HCT116 (cell line): ENCODE measurements at regions not wholly inside any gene's neighbourhood (a gene's known extent, or its start where the extent isn't known, plus 50 kb on each side); places are given as distances from the start of the nearest gene placed in this dataset.

ENCODE experiments used
- ATAC-seq: fragments of 200-7000 bp; cut with Tn5 transposase; 2 replicates; pipeline ENCODE4 v1.9.1; 2020; ENCODE audit warnings: mild to moderate bottlenecking, moderate library complexity
- BruUV-seq: library from RNA; stranded (reverse); fragments of 400-500 nt; replicated peaks from 2 replicates; lab custom pipeline; 2021; lab: Mats Ljungman, UMichigan
- CTCF ChIA-PET: fragments of 300-600 bp; sonication (Branson Sonifier 250); formaldehyde crosslinking; loops from one replicate; lab custom pipeline; 2021; ENCODE audit warnings: antibody characterized with exemption; lab: Charles Lee
- POLR2A ChIA-PET: fragments of 300-600, 350-600 bp; sonication (Branson Sonifier 250); formaldehyde crosslinking; loops from one replicate; lab custom pipeline; 2021; ENCODE audit warnings: antibody characterized with exemption; lab: Charles Lee
- RAD21 ChIA-PET, 2 experiments: fragments of 300-600 bp; sonication (Branson Sonifier 250); formaldehyde crosslinking; loops; one replicate each; lab custom pipeline; 2023; ENCODE audit warnings: low total read pairs in 2 of 2; ENCODE audit not compliant: uncharacterized antibody in 2 of 2, unreplicated experiment in 2 of 2, low non-redundant PET in 1 of 2; lab: Charles Lee
- DNase-seq: peaks from one replicate; pipeline ENCODE4 v3.0.0-alpha.2; 2010; ENCODE audit warnings: low read depth, low spot score
- H2AFZ ChIP-seq: fragments of 200-600 bp; shearing (Covaris generic), sonication (generic); 2 replicates; pipeline ENCODE4 v1.6.1; 2017; ENCODE audit warnings: low read depth, mixed run types, mixed read lengths, antibody characterized with exemption, low read length; ENCODE audit not compliant: poor library complexity, severe bottlenecking
- H3K27ac ChIP-seq: 2 replicates; pipeline ENCODE4 v1.5.1; 2012; ENCODE audit warnings: low read depth, low read length
- H3K27me3 ChIP-seq: fragments of 200-600 bp; sonication (generic); 2 replicates; pipeline ENCODE4 v1.6.1; 2016; ENCODE audit warnings: mixed run types, low read length, mixed read lengths; ENCODE audit not compliant: insufficient read depth
- H3K36me3 ChIP-seq, 2 experiments: fragments of 200-500 bp in 1 of 2; fragments of 200-600 bp in 1 of 2; sonication (Bioruptor generic) in 1 of 2; sonication (generic) in 1 of 2; 2 replicates each; pipeline versions ENCODE4 v1.5.1 to v1.6.1; 2014 to 2016; ENCODE audit warnings: low read length in 2 of 2, inconsistent platforms in 1 of 2, mixed read lengths in 1 of 2, mixed run types in 1 of 2; ENCODE audit not compliant: insufficient read depth in 2 of 2, control insufficient read depth in 1 of 2
- H3K4me1 ChIP-seq, 2 experiments: fragments of 200-600 bp in 1 of 2; sonication (generic) in 1 of 2; 2 replicates each; pipeline versions ENCODE4 v1.5.1 to v1.6.1; 2012 to 2017; ENCODE audit warnings: low read length in 2 of 2, inconsistent platforms in 1 of 2, mild to moderate bottlenecking in 1 of 2, mixed read lengths in 1 of 2, mixed run types in 1 of 2, moderate library complexity in 1 of 2; ENCODE audit not compliant: insufficient read depth in 2 of 2, control insufficient read depth in 1 of 2
- H3K4me2 ChIP-seq: fragments of 200-600 bp; sonication (generic); 2 replicates; pipeline ENCODE4 v1.6.1; 2017; ENCODE audit warnings: mixed run types, low read length, mixed read lengths
- H3K4me3 ChIP-seq, 2 experiments: fragments of 200-600 bp in 1 of 2; sonication (generic) in 1 of 2; replicated peaks in 1 of 2; 2 replicates each; pipeline ENCODE4 v1.5.1; 2011 to 2016; ENCODE audit warnings: low read length in 2 of 2, control low read depth in 1 of 2, low read depth in 1 of 2, mild to moderate bottlenecking in 1 of 2, mixed read lengths in 1 of 2, mixed run types in 1 of 2
- H3K79me2 ChIP-seq: fragments of 200-600 bp; sonication (generic); 2 replicates; pipeline ENCODE4 v1.6.1; 2017; ENCODE audit warnings: mild to moderate bottlenecking, mixed run types, low read length, moderate library complexity, mixed read lengths; ENCODE audit not compliant: insufficient read depth
- H3K9ac ChIP-seq: fragments of 200-600 bp; sonication (generic); 2 replicates; pipeline ENCODE4 v1.6.1; 2016; ENCODE audit warnings: low read length, mixed read lengths
- H3K9me2 ChIP-seq: fragments of 200-600 bp; sonication (generic), shearing (Covaris generic); 2 replicates; pipeline ENCODE4 v1.6.1; 2017; ENCODE audit warnings: mixed run types, mild to moderate bottlenecking, moderate library complexity; ENCODE audit not compliant: insufficient read depth
- H3K9me3 ChIP-seq, 2 experiments: fragments of 200-500 bp in 1 of 2; fragments of 200-600 bp in 1 of 2; sonication (Bioruptor generic) in 1 of 2; sonication (generic) in 1 of 2; 2 replicates each; pipeline ENCODE4 v1.6.1; 2014 to 2017; ENCODE audit warnings: low read length in 2 of 2, mixed read lengths in 2 of 2, inconsistent platforms in 1 of 2, low read depth in 1 of 2, mild to moderate bottlenecking in 1 of 2, mixed run types in 1 of 2, moderate library complexity in 1 of 2; ENCODE audit not compliant: control insufficient read depth in 1 of 2, insufficient read depth in 1 of 2
- H4K20me1 ChIP-seq: fragments of 200-600 bp; sonication (generic), shearing (Covaris generic); 2 replicates; pipeline ENCODE4 v1.6.1; 2017; ENCODE audit warnings: mixed run types, mild to moderate bottlenecking, moderate library complexity; ENCODE audit not compliant: insufficient read depth
- ELF1 ChIP-seq: IDR thresholded peaks from 2 replicates; pipeline ENCODE4 v1.6.1; 2012; ENCODE audit warnings: low read depth, borderline replicate concordance
- EZH2 ChIP-seq: fragments of 200-600 bp; sonication (generic); IDR thresholded peaks from 2 replicates; pipeline ENCODE4 v1.6.1; 2017; ENCODE audit warnings: antibody characterized with exemption, mixed run types
- EZH2phosphoT487 ChIP-seq: fragments of 200-600 bp; IDR thresholded peaks from 2 replicates; pipeline ENCODE4 v1.6.1; 2018; ENCODE audit warnings: antibody characterized with exemption, borderline replicate concordance
- FOSL1 ChIP-seq: IDR thresholded peaks from 2 replicates; pipeline ENCODE4 v1.6.1; 2012; ENCODE audit warnings: low read depth
- JUND ChIP-seq: IDR thresholded peaks from 2 replicates; pipeline ENCODE4 v1.6.1; 2012
- MAX ChIP-seq: IDR thresholded peaks from 2 replicates; pipeline ENCODE4 v1.6.1; 2012
- POLR2A ChIP-seq: IDR thresholded peaks from 2 replicates; pipeline ENCODE4 v1.7.0; 2011; ENCODE audit warnings: borderline replicate concordance; ENCODE audit not compliant: insufficient read depth, insufficient read length; ENCODE audit errors: extremely low read depth
- POLR2AphosphoS5 ChIP-seq: IDR thresholded peaks from 2 replicates; pipeline ENCODE4 v1.6.1; 2011; ENCODE audit warnings: mild to moderate bottlenecking, low read depth, low read length, moderate library complexity
- RAD21 ChIP-seq: IDR thresholded peaks from 2 replicates; pipeline ENCODE4 v1.6.1; 2012; ENCODE audit warnings: low read depth, mild to moderate bottlenecking
- SIN3A ChIP-seq: IDR thresholded peaks from 2 replicates; pipeline ENCODE4 v1.6.1; 2012; ENCODE audit warnings: low read depth
- TCF7L2 ChIP-seq: IDR thresholded peaks from 2 replicates; pipeline ENCODE4 v1.7.0; 2011; ENCODE audit warnings: borderline replicate concordance, inconsistent platforms; ENCODE audit not compliant: insufficient read depth, insufficient read length; ENCODE audit errors: extremely low read depth
- YY1 ChIP-seq: IDR thresholded peaks from 2 replicates; pipeline ENCODE4 v1.6.1; 2011; ENCODE audit warnings: low read length, low read depth, moderate library complexity, mild to moderate bottlenecking; ENCODE audit not compliant: insufficient replicate concordance; ENCODE audit errors: extremely low read depth
- ZFX ChIP-seq: fragments of 450-650 bp; IDR thresholded peaks from 2 replicates; pipeline ENCODE4 v1.6.1; 2017
- ZNF274 ChIP-seq: fragments of 200-500 bp; sonication (Bioruptor generic); IDR thresholded peaks from 2 replicates; pipeline ENCODE4 v1.6.1; 2014; ENCODE audit warnings: mild to moderate bottlenecking, low read depth, low read length, inconsistent platforms
- intact Hi-C: fragments of 100-400 bp; cut with micrococcal nuclease; formaldehyde crosslinking; loops from 2 replicates; pipeline ENCODE4 v1.10.0; 2022
- TF ChIP-seq, protein P1 (sequence below), 3 experiments: fragments of 200-600 bp in 1 of 3; sonication (generic) in 1 of 3; IDR thresholded peaks in 2 of 3; conservative IDR thresholded peaks in 1 of 3; 2 replicates each; pipeline ENCODE4 v1.5.1; 2012 to 2017; ENCODE audit warnings: low read depth in 2 of 3, low read length in 2 of 3, antibody characterized with exemption in 1 of 3, borderline replicate concordance in 1 of 3, control low read depth in 1 of 3, mild to moderate bottlenecking in 1 of 3, mixed read lengths in 1 of 3, mixed run types in 1 of 3, moderate library complexity in 1 of 3; ENCODE audit not compliant: insufficient read depth in 1 of 3
- TF ChIP-seq, protein P2 (sequence below): IDR thresholded peaks from 2 replicates; pipeline ENCODE4 v1.6.1; 2012

DNA sequence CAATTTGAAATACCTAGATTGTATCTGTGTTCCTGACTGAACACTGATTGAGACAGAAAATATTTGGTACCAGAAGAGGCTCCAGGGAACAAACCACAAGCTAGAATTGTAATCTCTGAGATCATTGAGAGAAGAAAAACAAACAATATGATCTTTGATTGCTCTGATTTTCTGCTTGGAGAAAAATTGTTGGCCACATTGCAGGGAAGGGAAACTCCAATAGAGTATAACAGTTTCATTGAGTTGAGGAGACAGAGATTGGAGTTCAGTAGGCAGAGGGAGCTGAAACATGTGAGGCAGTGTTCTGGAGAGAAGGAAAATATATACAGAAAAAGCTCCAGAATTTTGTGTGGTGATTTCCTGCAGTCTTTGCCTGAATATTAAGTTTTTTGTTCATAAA lies 158.2 kb downstream of the C4orf33 start:
- BruUV-seq: no TSS peak
- DNase-seq: no peak
- RAD21 ChIA-PET: no interaction called here
- Histone ChIP-seq H3K27ac (no peak overlapping the region), H3K9me2 (no peaks in the 10 kb centered on the region), H3K27me3 (no peaks in the 10 kb centered on the region), H3K36me3 (no peaks in the 10 kb centered on the region), H4K20me1 (no peaks in the 10 kb centered on the region), H2AFZ (no peak overlapping the region), H3K4me2 (no peak overlapping the region), H3K9ac (no peak overlapping the region), H3K9me3 (no peaks in the 10 kb centered on the region), H3K4me1 (no peaks in the 10 kb centered on the region), H3K4me3 (no peak overlapping the region), H3K79me2 (no peaks in the 10 kb centered on the region)
- ATAC-seq: no peak
- POLR2A ChIA-PET: no interaction called here
- CTCF ChIA-PET: no interaction called here
- intact Hi-C loops: no loop called here
- no peak for TF ChIP-seq JUND
- no peak for TF ChIP-seq SIN3A
- no peak for TF ChIP-seq EZH2phosphoT487
- TF ChIP-seq RAD21: no peak
- no peak for TF ChIP-seq ELF1

DNA sequence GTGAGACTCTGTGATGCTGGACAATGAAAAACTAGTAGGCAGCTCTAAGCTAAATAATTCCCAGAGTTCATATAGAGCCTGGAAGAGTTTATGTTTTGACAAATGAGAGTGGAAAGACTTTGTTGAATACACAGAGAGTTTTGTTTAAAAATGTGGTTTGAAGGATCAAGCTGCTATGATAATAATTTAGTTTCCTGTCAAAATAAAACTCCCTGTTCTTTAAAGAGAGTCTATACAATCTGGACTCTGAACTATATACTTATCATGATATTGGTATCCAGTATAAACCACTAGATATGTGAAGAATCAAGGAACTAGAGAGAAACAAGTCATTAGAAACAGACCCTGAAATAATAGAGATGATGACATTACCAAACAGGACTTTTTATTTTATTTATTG lies 158.6 kb downstream of the C4orf33 start:
- no peaks in the 10 kb centered on the region for H3K27me3 ChIP-seq
- no peak overlapping the region for H3K27ac ChIP-seq
- H4K20me1 ChIP-seq: no peaks in the 10 kb centered on the region
- intact Hi-C loops: no loop called here
- TF ChIP-seq EZH2phosphoT487: no peak
- no peak for TF ChIP-seq POLR2A
- no peak for TF ChIP-seq ELF1
- no peak for TF ChIP-seq RAD21
- TF ChIP-seq EZH2: no peak
- no peak for TF ChIP-seq SIN3A
- TF ChIP-seq ZFX: no peak
- TF ChIP-seq ZNF274: no peak
- TF ChIP-seq, protein P1, sequence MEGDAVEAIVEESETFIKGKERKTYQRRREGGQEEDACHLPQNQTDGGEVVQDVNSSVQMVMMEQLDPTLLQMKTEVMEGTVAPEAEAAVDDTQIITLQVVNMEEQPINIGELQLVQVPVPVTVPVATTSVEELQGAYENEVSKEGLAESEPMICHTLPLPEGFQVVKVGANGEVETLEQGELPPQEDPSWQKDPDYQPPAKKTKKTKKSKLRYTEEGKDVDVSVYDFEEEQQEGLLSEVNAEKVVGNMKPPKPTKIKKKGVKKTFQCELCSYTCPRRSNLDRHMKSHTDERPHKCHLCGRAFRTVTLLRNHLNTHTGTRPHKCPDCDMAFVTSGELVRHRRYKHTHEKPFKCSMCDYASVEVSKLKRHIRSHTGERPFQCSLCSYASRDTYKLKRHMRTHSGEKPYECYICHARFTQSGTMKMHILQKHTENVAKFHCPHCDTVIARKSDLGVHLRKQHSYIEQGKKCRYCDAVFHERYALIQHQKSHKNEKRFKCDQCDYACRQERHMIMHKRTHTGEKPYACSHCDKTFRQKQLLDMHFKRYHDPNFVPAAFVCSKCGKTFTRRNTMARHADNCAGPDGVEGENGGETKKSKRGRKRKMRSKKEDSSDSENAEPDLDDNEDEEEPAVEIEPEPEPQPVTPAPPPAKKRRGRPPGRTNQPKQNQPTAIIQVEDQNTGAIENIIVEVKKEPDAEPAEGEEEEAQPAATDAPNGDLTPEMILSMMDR (IDR thresholded peaks at IDR 0.05 in 2 of 3, conservative IDR thresholded peaks at IDR 0.05 in 1 of 3; ENCODE audit: borderline replicate concordance in 1 of 3, insufficient read depth in 1 of 3, low read depth in 2 of 3, low read length in 2 of 3): no peak
- no peak for TF ChIP-seq POLR2AphosphoS5
- TF ChIP-seq FOSL1: no peak
- no peak for TF ChIP-seq YY1
- no peak for TF ChIP-seq MAX
- TF ChIP-seq TCF7L2: no peak
- TF ChIP-seq, protein P2, sequence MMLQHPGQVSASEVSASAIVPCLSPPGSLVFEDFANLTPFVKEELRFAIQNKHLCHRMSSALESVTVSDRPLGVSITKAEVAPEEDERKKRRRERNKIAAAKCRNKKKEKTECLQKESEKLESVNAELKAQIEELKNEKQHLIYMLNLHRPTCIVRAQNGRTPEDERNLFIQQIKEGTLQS: no peak
- no peak for TF ChIP-seq JUND
- no peaks in the 10 kb centered on the region for H3K9me3 ChIP-seq
- H3K4me3 ChIP-seq: no peak overlapping the region
- H3K79me2 ChIP-seq: no peaks in the 10 kb centered on the region
- DNase-seq (no peak), ATAC-seq (no peak)
- H3K4me2 ChIP-seq: no peak overlapping the region
- H3K9me2 ChIP-seq: no peaks in the 10 kb centered on the region
- CTCF ChIA-PET: no interaction called here
- no peak overlapping the region for H3K9ac ChIP-seq
- H2AFZ ChIP-seq: no peak overlapping the region
- RAD21 ChIA-PET: no interaction called here
- no peaks in the 10 kb centered on the region for H3K4me1 ChIP-seq
- no TSS peak for BruUV-seq
- no peaks in the 10 kb centered on the region for H3K36me3 ChIP-seq
- POLR2A ChIA-PET: no interaction called here
